ENCODE measurements at regions not wholly inside any gene's neighbourhood (a gene's known extent, or its start where the extent isn't known, plus 50 kb on each side); places are given as distances from the start of the nearest gene placed in this dataset.

DNA sequence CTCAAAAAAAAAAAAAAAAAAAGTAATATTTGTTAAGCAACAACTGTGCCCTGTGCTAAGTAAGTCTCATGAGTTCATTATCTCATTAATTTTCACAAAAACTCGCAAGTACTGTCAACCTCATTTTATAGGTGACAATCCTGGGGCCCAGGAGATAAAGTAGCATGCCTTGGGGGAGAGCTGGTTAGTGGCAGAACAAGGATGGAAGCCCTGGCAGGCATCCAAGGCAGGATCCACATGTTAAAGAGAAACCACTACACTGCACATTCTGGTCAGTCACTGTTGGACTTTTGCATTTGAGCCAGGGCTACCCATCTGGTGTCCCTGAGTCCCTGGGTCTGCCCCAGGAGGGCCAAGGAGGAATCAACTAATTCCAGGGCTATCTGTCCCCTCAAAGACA is 54.6 kb downstream of the ZFP36L2 start:
- DNase-seq = peak in 1 of 2 experiments; percentile 25

DNA sequence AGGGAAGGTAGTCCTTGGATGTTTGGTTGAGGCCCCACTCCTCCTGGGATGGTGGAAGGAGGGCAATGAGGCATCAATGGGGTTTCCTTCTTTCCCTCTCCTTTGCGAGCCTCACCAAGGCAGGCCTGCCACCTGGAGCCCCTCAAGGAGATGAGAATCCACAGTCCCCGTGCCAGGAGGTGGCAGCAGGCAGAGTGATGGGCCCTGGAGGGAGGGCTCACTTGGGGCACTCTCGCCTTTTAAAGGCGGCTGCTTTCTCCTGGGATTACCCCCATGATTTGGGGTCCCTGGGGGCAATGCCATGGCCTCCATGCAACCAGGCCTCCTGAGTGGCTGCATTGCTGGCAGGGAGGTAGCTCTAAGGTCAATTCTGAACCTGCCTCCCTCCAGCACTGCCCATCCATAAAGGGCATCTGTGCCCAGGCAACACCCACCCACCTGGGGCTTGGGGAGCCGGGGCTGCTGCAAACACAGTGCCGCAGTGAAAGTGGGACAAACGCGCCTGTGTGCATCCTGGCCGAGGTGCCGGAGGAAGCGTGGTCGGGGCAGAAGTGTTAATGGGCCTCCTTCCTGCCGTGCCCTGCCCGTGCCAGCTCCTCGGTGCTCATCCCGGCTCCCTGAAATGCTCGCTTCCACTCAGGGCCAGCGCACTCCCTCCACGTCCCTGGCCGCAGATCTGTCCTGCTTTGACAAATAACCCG is 55.9 kb downstream of the ZFP36L2 start:
- DNase-seq = peak in 1 of 2 experiments; percentile 47

DNA sequence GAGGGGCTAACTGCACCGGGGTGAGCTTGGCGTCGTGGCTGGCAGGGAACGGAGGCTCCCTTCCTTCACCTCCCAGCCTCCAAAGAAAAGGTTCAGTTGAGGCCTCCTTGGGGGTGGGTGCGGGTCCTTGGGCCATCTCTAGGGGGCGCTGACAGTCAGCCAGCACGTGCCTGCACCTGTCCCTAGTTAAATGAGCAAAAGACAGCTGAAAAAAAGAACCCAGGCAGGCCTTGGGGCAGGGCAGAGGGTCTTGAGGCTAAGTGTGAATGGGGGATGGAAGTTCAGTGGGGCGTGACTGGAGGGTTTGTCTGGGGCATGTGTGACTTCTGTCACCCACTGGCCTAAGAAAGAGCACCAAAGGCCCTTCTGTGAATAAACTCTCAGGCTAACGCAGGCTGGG is 56.4 kb downstream of the ZFP36L2 start:
- DNase-seq = peak; percentile 81 to 86

DNA sequence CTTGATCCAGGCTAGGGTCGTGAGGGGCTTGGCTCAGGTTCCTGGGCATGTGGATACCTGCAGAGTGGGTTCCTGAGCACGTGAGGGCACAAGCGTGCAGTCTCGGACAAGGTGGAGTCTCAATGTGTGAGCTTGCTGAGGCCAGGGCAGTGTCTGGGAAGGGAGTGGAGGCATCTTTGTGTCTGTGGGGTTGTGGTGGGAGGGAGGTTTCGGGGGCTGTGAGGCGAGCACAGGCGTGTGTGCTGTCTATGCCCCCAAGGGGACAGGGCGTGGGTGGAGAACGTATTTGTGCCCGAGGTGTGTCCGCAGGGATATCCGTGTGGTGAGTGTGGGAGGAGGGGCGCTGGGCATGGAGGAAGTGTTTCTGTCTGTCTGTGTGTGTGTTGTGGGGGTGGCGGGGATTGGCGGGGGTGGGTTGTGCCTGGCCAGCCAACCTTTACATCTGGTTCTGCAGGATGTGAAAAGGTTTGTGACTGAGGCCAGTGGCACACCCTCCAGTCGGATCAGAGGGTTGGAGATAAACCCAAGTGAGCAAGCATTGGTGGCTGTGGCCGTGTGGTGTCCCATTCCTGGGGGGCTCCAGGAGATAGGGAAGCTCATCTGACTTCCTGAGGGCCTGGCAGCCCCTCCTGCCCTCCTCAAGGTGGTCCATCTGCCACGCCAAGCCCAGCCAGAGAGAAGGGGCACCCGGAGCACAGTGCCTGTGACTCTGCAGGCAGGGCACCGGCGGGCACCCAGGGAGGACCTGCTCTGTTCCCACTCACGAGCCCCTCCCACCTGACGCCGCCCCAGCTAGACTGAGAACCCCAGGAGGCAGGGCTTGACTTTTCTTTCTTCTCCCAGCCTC is 57.1 kb downstream of the ZFP36L2 start:
- peak in 1 of 2 experiments; percentile 45 for DNase-seq

DNA sequence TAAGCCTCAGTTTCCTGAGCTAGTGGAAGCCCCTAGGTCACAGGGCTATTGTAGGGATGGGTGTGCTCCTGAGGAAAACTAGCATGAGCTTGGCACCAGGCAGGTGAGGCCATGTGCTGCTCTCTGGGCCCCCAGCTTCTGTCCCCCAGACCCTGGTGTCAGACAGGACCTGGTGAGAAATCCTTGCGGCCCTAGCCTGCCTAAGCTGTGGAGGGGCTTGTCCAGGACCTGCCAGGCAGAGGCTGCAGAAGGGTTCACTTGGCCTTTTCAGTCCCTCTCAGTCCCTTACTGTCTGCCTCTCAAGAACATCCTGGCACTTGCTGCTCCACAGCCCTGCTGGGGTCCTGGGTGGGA is 58.4 kb downstream of the ZFP36L2 start:
- DNase-seq = no peak

DNA sequence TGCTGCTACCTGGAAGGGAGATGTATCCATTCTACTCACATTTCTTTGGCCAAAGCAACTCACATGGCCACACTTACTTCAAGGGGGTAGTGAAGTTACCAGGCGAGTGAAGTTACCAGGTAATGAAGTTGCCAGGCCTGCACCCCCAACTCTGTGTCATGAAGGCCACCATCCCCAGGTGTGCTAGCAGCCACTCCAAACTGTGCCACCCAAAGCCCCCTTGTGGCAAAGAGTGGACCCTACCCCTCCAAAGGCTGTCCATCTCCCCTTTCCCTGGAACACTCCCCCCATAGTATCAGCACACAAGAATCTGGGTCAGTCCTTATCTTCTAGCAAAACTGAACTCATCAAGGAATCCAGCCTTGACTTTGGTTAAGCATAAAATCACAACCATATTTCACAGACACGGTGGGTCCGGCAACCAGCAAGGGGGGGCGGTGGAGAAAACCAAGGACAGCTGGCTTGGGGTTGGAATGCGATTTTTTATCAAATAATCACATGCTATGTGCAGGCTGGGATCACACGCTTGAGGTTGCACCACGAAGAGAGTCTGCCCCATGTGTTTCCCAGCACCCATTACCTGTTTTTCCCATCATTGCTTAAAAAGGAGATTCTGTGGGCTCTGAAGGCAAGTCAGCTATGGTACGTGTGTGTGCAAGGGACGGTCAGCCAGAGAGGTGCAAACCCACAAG is 60.9 kb downstream of the ZFP36L2 start:
- DNase-seq = no peak

DNA sequence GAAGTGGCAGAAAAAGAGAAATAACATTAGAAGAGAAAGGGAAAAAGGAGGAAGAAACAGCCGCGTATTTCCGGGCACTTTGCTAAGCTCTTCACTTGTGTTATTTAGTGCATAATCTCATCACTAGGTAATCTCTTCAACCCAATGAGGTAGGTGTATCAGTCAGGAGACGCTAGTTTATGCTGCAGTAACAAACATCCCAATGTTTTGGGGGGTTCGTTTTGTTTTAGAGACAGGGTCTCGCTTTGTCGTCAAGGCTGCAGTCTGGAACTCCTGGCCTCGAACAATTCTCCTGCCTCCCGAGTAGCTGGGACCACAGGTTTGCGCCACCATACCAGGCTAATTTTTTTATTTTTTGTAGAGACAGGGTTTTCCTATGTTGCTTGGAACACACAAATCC is 61.7 kb downstream of the ZFP36L2 start:
- no peak for DNase-seq

DNA sequence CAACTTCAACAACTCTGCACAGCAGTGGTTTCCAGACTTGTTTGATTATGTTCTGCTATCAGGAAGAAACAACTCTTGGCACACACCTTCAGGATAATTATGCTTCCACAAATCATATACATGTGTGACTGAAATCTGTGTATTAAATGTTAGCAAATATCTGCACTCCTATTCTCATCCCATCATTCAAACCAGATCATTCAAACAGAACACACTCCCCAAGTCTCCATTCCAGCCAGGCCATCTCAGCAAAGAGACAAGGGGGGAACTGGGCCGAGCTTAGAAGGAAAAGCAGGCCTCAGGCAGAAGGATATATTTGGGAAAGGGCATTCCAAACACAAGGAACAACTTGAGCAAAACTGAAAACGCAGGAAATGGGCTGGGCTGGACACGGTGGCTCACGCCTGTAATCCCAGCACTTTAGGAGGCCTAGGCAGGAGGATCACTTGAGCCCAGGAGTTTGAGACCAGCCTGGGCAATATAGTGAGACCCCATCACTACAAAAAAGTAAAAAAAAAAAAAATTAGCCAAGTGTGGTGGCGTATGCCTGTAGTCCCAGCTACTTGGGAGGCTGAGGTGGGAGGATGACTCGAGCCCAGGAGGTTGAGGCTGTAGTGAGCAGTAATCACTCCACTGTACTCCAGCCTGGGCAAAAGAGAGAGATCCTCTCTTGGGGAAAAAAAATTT is 62.7 kb downstream of the ZFP36L2 start:
- no peak for DNase-seq

DNA sequence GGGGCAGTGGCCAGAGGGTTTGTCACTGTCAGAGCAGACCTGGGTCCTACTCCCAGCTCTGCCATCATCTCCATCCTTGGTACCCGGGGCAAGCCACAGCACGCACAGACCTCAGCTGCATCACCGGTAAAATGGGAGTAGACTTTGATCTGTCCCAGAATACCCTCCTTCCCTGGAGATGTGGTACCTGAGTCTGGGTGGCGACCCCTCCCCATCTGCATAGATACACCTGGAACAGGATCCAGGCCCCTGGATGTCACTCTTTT is 64.0 kb downstream of the ZFP36L2 start:
- DNase-seq = no peak

DNA sequence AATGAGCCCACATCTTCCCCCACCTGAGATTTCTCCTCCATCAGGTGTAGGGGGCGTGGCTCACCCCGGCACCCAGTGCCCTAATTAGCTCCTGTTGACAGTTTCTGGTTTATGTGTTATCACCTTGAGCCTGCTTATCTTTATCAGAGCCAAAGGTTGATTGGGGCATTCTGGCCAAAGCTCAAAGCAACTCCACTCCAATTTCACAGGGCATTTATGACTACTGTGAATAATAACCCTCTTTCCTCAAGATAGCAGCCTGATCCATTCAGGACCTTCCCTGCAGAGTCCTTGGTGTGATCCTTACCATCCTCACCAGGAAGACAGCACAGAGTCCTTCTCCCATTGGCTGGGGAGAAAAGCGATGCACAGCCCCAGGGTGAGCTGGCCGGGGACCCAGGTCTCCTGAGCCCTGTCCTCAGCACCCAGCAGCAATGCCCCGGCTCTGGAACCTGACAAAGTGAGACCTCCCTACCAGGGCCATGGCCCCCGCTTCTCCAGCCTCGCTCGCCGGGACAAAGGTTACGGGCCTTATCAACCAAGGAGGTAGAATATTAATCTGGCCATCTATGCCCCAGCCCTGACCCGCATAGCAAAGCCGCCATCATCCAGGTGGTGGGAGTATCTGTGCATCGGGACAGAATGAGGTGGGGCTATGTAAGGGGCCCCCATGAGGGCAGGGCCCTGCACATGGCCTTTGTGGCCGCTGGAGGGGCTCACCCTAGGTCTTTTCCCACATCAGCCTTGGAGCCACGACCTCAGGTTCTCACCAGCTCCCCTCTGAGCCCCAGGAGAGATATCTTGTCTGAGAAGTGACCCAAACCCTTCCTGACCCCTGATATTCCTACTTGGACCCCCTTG is 64.5 kb downstream of the ZFP36L2 start:
- no peak for DNase-seq

DNA sequence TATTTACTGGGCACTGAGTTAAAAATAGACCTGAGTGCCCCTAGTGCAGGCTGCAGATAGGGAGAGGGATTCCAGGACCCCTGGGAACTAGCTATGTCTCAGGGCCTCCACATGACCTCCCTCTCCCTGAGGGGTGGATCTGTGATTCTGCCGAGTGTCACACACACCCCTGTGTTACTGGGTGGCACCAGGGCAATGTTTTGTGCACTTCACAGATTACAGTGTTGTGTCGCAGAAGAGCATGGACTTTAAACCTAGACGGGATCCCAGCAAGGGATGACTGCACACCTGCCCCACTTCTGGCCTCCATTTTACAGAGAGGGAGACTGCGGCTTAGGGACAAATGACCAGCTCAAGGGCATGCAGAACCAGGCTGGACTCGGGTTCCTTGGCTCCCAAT is 65.6 kb downstream of the ZFP36L2 start:
- DNase-seq = no peak

DNA sequence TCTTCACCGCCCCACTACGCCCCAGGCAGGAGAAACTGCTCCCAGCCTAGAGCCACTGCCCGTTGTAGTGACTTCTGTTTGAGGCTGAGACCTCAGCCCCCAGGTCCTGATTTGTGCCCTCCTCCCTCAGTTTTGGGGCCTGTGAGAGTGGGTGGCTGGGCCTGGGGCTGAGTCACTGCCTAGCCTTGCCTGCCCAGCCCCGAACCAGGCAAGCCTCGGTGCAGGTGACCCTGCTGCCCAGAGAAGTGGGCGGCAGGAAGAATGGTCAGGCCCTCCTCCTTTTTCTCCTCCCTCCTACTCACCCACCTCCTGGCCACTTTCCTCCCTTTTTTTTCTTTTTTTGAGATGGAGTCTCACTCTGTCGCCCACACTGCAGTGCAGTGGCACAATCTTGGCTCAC is 66.6 kb downstream of the ZFP36L2 start:
- peak; percentile 29 to 46 for DNase-seq

DNA sequence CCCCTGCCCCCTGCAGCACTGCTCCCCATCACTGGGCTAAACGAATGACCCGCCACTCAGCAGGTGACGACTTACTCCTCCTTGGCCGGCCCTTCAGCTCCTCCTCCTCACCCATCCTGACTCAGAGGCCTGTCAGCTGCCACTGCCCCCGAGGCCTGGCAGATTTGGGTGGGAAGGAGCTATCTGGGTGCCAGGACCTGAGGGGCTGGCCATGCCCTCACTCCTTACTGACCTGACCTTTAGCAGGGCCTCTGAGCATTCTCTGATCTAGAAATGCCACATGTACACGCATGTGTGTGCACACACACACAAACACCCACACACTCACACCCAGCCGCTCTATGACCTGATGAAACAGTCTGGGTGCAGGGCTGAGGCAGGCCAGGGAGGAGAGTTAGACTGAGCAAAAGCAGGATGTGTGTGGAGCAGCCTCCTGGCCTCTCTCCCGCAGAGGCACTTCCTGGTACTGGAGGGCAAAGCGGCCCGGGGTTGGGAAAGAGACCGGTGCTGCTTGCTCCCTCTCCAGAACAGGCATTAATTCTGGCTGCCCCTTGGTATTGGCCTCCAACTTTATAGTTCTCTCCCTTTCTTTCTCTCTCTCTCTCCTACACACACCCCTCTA is 68.0 kb downstream of the ZFP36L2 start:
- DNase-seq = peak; percentile 67 to 76

DNA sequence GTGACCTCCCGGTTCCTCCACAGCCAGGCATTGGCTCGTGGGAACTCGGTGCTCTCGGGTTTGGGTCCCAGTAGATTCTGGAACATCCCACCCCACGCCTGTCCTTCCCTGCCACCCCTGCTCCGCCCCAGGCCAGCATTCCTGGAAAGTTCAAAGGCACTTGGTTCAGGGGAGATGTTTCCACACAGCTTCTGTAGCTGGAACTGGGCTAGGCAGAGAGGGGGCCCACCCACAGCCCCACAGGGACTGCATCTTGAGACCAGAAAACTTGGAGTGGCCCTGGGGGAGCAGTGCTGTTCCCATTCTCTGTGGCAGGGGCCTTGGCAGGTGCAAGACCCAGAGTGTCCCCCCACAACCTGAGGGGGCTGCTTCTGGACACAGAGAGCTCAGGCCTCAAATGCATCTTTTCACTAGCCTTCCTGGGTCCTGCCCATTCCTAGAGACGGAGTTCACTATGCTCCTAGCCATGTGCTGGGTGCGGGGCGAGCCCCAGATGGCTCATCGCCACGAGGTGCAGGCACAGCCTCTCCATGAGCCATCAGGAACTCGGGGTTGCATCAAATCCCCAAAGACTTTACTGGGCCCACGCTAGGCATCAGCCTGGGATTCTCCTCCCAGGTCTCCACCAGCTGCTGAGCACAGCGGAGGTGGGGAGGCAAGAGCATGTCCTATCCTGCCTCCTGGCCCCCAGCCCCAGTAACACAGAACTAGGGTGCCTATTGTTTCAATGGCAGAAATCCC is 68.7 kb downstream of the ZFP36L2 start:
- no peak for DNase-seq

DNA sequence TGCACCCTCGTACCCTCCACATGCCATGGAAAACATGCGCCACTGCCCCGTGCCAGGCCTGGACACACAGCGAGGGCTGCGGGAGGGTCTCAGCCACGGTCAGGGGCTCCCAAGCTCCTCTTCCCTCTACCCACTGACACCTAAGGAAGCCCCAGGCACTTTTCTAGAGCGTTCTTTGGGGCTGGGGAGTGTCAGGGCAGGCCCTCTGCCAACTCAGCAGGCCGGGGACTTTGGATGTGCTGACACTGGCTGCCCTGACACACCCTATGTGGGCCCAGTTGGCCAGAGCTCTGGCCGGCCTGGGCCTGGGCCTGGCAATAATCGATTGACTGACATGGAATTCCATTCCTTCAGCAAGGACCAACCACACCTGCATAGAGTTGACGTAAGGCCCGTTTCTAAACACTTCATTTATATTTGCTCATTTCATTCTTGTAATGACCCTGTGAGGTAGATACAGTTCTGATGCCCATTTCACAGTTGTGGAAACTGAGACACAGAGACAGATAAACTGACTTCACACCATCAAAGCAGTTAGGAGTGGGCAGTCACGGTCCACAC is 70.5 kb downstream of the ZFP36L2 start:
- no peak for DNase-seq

DNA sequence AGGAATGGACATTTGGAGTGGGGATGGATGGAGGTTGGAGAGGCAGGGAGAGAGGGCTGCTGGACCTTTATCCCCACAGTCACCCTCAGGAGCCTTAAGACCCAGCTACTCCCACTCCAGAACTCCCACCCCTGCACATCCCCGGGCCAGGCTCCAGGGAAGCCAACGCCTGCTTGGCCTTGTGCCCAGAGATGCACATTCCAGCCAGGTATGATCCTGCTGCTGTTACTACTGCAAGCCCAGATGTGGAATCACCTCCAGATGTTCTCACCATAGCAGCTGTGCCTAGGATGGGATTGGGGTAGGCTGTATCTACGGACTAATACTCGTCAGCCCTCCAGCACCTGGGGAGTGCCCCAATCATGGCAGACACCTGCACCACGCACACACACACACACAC is 71.7 kb downstream of the ZFP36L2 start:
- no peak for DNase-seq

DNA sequence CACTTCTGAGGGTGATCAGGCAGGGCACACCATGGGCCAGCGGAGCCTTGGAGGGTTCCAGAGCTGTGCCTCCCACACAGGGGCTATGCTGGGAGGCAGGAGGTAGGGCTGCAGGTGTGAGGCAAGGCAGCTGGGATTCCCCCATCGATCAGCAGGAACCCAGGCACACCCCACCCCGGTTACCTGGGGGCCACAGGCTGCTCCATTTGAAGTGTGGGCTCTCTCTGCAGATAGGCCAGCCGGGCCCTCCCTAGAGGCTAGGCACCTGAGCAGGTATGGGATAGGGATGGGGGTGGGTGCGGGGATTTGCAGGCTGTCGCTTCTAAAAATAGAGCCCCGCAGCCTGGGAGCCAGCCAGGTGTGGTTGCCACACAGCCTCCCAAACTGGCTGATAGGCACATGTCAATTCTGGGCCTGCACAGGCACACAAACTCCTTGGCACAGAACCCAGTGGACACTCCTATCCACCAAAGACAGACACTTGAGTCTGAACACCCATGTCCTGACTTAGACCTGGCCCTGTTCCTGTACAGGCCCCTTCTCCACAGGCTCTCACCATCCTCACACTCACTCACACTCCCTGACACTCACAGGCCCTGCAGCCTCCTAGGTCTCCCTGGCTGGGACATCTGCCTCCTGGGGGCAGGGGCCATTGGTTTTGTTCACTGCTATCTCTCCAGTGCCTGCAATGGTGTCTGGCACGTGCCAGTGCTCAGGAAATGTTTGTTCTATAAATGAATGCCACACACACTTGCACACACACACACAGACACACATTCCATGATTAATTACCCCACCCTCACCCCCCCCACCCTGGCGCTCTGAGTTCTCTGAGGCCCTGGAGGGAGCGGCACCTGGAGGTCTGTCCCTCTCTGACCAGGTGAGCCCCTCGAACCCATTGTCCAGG is 73.4 kb downstream of the ZFP36L2 start:
- DNase-seq = no peak

DNA sequence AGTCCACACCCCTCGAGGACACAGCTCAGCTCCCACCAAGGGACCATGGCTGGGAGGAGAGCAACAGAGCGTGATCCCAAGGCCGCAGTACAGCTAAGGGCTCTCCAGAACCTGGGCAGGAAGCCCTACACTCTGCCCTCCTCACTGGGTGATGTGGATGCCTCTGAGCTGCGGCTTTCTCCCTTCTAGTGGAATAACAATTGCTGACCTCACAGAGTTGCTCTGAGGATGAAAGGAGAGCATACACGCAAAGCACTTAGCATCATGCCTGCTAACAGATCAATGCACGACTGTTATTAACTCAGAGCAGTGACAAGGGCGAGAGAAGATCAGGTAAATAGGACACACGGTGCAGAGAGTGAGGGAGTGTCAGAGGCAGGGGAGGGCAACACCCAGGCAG is 74.2 kb downstream of the ZFP36L2 start:
- no peak for DNase-seq

DNA sequence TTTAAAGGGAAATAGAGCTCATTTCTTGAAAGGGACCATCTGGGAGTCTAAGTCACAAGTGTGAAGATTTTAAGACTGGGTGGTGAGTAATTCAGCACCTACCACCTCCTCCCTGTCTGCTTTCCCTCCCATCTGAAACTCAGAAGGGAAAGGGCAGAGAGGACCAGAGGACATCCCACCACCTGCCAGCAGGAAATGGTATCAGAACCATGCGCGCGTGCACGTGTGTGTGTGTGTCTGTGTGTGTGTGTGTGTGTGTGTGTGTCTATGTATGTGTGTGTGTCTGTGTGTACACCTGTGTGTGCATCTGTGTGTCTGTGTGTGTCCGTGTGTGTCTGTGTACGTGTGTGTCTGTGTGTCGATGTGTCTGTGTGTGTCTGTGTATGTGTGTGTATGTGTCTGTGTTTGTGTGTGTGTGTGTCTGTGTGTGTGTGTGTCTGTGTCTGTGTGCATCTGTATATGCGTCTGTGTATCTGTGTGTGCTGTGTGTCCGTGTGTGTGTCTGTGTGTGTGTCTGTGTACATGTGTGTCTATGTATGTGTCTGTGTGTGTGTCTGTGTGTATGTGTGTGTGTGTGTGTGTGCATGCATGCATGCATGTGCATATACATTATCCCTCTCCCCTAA is 76.8 kb downstream of the ZFP36L2 start:
- peak; percentile 68 to 79 for DNase-seq
